T1000 (cell line): ENCODE measurements at regions not wholly inside any gene's neighbourhood (a gene's known extent, or its start where the extent isn't known, plus 50 kb on each side); places are given as distances from the start of the nearest gene placed in this dataset.

Source experiments
- DNase-seq: peaks from one replicate; lab custom pipeline; 2025; ENCODE audit warnings: mixed read lengths; lab: John Stamatoyannopoulos, UW

DNA sequence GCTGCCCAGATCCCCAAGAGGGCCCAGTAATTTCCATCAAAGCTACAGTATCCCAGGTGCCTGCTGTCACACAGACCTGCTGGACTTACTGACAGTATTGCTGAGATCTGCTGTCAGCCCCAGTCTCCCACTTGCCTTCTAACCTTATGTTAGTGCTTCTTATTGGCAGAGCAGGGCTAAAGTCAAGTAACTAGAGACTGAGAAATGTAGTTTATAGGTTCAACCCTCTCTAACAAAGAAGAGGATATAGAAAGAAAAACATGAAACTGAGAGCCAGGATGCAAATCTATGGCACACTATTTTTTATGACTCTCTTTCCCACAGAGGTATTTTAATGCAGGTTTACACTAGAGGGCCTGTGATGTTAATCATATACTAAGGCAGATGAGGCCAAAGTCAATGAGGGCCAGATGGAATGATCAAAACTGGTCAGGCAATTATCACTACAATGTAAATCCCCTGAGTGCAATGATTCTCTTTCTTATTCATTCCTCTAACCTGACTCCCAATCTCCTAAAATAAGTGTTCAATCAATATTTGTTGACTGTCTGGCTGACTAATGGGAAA is 781.9 kb downstream of the VRK1 start:
- DNase-seq, result no peak

DNA sequence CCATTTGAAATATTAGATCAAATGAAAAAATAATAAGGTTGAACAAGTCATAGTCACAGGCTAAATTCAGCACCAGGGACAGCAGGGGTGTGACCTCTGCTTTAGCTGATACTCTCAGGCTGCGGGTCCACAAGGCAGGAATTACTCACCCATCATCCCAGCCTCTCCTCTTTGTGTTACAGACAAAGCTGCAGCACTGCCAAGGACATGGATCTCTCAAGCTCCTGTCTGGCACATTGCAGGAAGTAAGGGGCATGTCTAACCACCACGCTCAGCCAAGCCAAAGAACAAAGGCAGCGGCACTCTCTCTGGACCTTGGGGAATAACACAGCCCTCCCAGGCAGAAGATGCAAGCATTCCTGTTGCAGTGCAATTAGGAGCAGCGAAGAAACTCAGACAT is 783.8 kb downstream of the VRK1 start:
- DNase-seq, result no peak

DNA sequence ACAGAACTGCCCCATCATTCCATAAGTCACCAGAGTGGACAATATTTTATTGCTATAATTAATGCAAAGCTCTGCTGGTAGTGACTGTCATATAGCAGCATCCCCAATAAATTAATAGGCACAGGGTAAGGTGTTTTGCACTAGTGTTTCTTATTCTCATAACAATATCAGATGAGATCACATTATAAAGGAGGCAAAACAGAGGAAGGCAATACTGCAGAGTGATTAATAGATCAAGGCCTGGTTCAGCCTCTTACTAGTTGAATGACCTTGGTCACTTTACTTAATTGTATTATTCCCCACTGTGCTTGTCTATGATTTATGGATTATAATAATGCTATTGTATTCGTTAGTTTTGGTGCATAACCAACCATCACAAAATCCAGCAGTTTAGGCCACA is 784.8 kb downstream of the VRK1 start:
- DNase-seq, result no peak

DNA sequence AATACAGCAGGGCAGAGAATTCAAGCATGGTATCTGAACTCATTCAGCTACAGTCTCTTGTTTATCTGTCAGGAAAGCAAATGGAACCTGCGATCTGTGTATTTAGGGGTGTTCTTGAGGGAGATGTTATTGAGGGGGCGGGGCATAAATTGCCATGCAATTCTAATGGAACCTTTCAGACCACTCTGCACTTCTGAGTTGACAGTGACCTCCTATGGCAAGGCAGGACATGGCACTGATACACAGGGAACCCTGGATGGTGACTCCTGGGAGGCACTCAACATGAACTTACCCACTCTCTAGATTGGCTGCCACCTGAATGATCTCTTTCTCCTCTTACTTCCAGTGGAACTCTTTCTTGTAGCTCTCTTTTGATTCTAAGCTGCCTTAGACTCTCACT is 787.3 kb downstream of the VRK1 start:
- DNase-seq, result no peak

DNA sequence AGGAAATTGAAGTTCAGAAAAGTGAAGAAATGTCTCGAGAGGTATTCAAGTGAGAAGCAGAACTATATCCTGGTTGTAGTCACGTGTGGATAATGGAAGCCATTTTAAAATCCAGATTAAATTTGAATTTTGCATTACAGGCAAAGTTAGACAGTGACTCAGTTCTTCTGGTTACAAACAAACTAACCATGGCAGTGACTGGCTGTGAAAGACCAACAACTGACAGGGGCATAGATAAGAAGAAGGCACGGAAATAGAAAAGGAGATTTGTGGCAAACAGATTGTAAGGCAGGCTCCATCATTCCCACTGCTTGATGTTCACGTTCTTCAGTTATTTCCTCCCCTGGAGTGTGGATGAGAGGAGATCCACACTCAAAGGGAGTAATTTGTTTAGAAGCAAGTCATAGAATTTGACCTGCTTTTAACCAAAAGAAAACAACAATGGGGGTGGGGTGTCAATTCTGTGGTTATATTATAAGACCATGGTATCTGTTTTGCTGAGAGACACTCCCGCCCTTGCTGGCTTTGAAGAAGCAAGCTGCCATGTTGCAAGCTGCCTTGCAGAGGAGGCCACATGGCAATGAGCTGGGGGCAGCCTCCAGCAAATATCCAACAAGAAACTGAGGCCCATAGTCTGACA is 795.3 kb downstream of the VRK1 start:
- DNase-seq, result no peak

DNA sequence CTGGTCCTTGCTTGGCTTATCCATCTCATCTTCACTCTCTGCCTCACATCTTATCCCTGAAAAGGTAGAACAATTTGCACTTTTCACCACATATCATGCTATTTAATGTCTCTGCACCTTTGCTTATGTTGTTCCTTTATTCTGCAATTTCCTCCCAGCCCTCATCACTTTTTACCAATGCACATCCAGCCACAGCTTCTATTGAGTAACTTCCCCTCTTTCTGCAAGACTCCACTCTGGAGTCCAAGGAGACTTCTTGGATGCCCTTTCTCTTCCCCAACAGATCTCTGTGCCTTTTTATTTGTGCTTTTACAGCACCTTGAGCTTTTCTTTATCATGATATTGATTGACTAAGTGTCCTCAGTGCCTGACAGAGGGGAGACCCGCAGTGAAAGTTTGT is 797.1 kb downstream of the VRK1 start:
- no peak for DNase-seq

DNA sequence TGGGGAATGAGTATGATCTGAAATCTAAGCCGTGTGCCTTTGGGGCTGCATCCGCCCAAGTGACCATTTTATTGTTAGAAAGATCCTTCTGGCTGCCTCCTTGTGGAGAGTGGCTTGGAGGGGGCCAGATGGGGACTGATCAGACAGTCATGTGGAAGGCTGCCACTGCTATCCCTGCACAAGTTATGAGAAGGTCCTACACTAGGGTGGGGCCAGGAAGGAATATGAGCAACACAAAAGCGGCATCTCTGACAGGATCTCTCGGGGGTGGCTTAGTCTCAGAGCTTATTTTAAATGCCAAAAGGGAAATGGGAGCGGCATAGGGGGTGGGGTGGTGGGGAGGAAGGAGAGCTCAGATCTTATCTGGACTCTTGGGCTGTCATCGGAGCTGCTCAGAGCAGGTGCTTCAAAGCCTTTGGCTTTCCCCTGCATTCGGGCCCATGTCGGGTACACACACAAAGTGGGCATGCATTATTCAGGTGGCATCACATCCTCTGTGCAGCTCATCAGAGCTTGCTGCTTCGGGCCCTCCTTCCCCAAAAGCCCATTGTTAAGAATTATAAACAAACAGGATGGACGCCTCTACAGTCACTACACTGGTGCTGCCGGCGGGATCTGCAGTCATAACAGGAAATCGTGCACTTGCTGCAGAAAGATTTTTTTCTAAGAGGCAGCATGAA is 805.4 kb downstream of the VRK1 start:
- no peak for DNase-seq

DNA sequence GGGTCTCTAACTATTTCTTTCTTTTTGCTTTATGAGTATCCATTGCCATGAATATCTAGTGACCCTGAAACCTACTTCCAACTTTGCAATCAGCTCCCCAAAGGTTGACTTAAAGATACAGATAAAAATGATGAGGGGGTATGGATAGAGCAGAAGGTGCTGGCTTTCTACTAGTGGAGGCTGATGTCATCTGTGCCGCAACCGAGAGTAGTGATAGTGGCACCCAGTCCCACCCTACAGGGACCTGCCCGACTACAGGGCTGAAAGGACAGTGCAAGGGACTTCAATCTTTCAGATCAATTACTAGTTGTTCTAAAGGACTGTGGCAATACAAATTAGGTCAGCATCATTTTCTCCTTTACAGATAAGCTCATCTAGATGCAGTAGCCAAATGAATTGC is 806.0 kb downstream of the VRK1 start:
- DNase-seq, result no peak

DNA sequence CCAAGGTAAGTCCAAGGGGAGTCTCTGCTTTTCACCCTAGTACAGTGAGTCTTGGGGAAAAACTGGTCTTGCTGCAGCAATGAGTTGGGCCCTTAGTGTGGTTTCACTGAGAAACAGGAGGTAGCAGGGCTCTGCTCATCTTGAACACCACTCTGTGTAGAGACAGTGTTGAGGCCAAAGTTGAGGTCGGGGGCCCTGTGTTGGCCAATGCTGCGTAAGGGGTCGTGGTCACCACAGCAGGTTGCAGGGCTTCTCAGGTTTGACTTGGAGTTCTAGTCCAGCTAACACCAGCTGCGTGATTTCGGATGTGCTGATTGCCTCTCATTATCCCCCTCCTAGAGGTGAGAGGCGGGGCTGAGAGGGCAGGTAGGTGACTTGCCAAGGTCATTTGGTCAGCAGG is 807.5 kb downstream of the VRK1 start:
- no peak for DNase-seq

DNA sequence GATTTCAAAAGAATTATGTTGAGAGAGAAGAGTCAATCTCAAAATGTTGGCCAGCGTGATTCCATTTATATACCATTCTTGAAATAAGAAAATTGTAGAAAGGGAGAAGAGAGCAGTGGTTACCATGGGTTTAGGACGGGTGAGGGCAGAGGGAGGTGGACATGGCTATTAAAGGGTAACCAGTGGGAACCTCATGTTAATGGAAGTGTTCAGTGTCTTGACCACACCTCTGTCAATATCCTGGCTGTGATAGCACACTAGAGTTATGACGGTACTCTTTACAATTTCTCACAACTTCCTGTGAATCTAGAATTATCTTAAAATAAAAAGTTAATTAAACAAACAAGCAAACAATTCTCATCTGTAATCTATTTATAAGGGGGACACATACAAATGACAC is 821.2 kb downstream of the VRK1 start:
- DNase-seq, result no peak

DNA sequence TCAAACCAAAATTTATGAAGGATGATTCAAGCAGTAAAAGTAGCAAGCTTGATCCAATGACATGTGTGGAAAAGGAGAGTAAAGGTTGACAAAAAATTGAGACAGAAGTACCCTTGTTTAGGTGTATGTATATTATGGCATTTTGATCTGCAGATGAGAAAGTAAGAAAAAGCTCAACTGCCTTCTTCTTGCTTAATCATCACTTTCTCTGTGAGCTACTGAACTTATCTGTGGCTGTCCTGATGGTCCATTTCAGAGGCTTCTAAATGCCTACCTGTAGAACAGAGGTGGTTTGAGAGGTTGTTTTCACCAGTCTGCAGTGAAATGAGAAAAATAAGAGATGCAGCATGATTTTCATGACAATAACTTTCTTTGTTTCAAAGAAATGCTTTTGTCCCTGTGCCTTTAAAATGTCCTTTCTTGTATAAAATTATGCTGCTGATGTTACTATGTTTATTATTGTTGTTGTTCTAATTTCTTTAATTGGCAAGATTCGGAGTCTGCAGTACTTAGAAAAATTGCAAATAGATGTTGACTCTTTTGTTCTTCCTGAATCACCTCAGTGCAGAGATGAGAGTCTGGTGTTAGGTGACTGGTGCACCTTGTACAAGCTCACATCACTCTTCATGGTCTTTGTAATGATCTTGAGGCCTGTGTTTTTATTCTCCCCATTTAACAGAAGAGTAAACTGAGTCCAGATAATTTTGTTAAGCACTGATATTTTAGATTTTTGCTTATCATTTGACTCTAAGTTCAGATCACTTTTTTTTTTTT is 821.9 kb downstream of the VRK1 start:
- no peak for DNase-seq

DNA sequence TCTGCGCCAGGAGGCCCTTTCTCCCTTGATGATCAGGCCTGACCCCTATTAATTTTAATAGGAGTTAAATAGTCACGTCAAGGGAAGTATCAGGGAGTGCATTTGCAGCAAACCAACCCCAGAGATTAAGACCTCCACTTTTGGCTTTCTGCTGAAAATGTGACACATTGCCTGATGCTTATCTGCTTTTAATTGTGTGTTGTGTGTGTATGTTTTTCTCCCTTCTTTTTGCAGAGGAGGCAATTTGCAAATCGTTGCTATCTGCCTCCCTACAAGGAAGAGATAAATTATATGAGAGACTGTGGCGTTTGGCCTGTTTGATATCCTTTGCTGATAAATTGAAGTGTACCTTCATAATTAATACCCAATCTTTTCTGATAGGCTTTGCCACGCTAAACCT is 822.9 kb downstream of the VRK1 start:
- DNase-seq, result no peak

DNA sequence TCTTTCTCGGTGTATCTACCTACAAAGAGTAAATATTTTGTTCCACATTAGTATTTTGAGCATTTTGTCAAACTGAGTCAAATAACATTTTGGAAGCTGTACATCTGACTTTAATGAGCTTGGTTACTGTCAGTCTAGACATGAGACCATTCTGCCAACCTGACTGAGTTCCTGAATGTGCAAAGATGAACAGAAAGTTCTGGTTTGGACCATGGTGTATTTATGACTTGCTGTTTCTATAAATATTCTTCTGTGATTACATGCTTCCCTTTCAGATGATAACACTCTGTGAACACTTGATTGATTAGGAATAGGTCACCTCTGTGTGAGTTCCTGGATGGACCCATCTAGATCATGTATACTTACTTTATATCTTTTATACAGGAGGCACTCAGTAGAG is 827.8 kb downstream of the VRK1 start:
- no peak for DNase-seq

DNA sequence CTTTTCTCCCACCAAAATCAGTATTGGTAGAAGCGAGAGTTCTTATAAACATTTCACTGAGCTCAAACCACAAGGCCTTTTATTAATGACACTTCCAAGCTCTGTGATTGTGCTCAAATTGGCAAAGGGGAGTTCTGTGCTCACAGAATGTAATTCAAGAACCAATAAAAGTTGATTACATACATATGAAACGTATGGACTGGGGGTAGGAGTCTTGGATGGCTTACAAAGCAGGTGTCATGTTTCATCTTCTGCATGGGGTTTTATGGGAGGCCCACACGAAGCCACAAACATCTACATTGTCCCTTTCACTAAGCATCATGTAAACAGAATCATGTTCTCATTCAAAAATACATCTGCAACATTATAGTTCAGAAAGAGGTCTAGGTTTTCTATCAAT is 828.3 kb downstream of the VRK1 start:
- no peak for DNase-seq

DNA sequence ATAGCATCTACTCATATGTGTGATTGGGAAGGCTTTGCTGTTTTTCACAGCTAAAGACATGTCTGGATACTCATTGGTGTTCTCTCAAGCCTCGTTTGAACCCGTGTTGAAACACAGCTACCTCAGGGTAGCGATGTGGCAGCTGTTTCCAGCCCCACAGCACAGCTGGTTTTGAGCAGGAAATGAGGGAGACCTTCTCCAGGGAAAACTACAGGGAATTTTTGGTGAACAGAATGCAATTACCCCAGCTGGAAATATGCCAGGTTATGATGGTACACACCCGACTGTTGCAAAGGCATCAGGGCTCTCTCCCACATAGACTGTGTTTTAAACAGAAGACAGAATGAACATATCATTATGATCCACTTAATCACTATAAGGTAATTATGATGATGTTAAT is 828.9 kb downstream of the VRK1 start:
- no peak for DNase-seq

DNA sequence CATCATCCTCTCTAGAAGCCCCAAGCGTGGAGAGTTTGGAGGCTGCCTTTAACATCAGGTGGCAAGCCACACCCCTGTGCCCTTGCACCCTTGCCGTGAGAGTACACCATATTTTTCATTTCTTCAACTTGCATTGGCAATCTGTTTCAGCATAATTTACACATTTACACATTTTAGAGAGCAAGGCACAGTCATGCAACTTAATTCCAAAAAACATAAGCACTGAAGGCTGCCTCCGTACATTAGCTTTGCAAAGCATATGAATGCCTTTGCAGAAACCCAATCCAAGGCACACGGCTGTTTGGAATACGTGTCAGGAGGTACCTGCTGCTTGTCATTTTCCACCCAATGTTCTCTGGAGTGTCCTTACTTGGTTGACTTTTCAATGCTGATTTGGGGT is 833.1 kb downstream of the VRK1 start:
- DNase-seq, result no peak

DNA sequence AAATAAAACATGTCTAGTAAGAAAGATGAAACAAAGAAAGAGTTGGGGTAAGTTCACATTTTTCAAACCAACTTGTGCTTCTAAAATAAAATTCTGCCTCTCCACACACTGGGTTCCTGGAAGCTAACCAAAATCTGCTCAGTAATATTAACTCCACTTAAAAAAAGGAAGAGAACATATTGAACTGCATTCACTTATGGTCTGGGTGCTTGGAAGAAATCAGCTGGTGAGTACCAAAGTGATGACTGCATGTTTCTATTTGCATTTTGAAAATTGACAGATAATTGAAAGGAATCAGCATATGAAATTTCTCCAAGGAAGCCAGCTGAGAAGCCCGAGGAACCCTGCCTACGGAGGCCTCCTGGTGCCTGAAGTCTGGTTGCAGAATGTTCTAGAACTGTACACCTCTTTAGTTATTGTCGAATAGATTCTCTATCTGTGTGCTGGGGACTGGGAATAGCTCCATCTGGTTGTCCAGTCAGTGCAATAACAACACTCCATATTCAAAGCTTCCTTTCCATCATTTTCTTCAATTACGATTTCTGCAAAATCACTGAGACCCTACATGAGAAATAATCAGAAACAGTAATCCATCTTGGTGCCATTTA is 836.1 kb downstream of the VRK1 start:
- no peak for DNase-seq

DNA sequence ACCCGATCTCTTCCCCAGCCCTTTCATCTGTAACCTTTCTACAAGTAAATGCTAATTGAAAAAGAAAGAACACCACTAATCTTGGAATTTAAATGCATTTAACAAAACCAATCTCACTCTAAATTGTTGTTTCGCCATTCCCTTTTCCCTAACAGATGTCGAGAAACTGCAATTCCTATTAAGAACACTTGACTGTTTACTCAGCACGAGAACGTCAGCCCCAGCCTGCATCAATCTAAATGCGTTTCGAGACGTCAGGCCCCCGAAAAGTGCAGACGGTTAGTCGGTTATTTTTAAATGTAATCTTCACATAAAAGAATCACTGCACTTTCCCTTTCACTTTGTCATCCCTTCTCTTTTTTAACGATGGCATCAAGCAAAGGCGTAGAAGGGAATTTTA is 837.6 kb downstream of the VRK1 start:
- no peak for DNase-seq

DNA sequence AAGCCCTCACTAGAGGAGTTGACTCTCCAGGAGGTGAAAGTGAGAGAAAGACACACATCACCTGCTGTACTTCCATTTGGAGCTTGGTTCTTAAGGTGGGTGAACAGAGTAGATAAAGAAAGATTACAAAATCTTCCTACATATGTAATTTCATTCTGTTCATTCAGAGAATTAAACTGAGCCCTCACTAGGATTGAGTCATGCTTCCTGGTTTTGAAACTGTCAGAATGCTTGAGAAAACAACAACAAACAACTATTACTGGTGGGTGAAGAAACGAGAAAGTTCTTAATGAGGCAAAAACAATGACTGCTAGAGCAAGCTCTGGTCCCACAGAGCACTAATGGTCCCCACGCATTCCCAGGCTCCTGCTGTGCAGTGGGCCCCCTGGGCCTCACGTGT is 841.7 kb downstream of the VRK1 start:
- DNase-seq, result no peak

DNA sequence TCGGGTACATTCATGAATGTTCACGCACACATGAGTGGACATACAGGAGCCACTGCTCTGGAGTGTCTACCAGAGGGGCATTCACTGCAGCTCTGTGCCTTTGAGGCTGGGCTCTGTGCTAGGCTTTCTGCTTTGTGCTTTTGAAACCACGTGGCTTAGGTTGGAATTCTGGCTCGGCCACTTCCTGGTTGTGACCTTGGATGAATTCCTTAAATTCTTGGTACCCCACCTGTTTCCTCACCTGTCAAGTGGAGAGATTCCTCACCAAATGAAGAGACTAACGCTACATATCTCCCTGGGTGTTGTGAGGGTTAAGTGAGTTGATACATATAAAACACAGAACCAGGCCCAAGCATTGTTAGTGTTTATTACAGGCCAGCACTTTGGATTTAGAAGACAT is 842.8 kb downstream of the VRK1 start:
- no peak for DNase-seq

DNA sequence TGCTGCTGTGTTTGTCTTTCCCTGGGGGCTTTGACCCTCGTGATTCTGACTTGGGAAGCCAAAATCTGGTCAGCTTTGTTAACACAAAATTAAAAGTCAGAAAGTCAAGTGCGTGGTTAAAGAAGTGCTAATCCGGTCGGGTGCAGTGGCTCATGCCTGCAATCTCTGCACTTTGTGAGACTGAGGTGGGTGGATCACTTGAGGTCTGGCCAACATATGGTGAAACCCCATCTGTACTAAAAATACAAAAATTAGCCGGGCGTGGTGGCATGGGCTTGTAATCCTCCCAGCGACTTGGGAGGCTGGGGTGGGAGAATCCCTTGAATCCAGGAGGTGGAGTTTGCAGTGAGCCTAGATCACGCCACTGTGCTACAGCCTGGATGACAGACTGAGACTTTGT is 844.6 kb downstream of the VRK1 start:
- DNase-seq, result no peak

DNA sequence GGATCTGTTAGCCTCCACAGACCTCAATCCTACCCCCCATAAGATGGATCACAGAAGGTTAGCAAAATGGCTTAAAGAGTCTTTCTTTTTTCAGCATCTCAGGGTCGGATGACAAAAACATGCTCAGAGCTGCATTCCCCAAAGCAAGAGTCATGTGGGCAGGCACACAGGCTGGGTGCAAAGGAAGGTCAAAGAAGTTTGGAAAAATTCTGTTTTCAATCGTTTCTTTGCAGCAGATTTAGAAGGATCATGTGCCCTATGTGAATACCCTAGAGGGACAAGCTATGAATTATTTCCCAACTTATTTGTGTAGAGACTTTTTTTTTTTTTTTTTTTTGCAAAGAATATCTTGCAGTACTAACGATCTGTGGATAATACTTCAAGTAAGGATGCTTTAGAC is 845.4 kb downstream of the VRK1 start:
- no peak for DNase-seq

DNA sequence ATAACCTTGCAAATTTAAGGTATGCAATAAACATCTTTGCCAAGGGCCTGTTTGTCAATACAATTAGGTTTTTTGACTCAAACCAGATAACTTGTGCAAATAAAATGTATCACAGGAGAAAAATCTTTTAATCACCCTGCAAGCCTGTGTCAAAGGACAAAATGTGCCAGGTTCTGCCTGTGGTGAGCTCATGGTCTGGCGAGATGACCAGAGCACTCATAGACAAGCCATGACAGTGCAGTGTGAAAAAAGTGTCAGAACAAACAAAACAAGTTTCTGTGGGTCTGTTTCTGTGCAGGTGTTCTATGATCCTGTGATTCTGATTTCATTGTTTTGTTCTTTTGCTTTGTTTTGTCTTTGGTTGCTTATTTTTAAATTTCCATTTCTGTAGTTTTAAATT is 847.2 kb downstream of the VRK1 start:
- no peak for DNase-seq
